GM19452 (cell line): ENCODE measurements at regions not wholly inside any gene's neighbourhood (a gene's known extent, or its start where the extent isn't known, plus 50 kb on each side); places are given as distances from the start of the nearest gene placed in this dataset.
"Not testable (repeated sequence)": the region's sequence is repeated elsewhere in the genome, so short reads cannot be mapped to it uniquely, and the experiment has no call there.

Source experiments
- ATAC-seq: cut with Tn5 transposase; IDR thresholded peaks from one replicate; pipeline ENCODE4 v1.9.1; 2021; ENCODE audit not compliant: unreplicated experiment

DNA sequence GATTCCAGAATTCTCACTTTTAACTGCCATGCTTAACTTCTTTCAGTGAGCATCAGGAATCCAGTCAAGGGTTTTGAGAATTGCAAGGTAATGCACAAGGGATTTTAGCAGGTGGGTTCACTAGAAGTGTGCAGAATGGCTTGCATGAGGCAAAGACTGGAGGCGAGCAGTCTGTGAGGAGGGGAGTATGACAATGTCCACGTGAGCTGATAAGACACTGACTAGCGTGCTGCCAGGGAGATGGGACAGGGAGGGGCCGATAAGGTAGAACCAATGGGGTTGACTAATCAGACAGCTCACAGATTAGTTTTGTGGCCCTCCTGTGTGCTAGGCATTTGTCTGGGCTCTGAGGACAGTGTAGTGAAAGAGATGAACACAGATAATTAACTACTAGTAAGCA lies 102.0 kb upstream of the DAZL start:
- ATAC-seq: no peak

DNA sequence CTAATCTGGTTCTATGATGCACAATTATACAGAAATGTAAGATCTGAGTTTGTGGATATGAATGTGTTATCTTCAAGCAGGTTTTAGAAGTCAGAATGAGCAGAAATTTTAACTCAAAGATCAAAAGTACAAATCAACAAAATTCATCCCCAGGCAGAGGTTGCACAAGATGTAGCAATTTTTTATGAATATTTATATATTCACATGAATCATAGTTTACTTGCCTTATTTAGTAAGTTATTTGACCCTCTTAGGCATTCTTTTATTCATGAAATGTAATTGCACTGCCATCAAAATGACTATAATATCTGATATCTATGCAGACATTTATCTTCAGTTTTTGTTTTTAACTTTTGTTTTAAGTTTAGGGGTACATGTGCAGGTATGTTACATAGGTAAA lies 103.1 kb upstream of the DAZL start:
- ATAC-seq: no peak

DNA sequence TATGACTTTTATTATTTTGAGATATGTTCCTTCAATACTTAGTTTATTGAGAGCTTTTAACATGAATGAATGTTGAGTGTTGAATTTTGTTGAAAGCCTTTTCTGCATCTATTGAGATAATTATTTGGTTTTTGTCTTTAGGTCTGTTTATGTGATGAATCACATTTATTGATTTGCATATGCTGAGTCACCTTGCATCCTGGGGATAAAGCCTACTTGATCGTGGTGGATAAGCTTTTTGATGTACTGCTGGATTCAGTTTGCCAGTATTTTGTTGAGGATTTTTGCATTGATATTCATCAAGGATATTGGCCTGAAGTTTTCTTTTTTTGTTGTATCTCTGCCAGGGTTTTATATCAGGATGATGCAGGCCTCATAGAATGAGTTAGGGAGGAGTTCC lies 106.5 kb upstream of the DAZL start:
- not testable (repeated sequence) for ATAC-seq

DNA sequence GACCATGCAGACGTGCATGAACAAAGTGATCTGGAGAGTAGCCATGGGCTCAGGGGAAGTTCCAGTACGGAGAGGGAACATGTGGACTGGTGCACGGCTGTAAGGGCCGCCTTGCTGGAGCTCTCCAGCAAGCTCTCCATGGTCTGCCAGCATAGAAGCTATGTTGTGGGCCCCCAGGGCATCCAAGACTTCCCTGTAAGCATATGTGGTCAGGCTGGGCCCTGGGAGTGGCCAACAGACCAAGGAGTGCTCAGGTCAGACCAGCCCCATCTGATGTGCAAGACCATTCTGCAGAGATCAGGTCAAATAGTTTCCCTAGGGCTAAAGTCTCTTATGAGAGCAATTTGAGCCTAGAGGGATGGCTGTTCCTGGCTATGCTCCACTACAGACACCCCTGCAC lies 110.1 kb upstream of the DAZL start:
- no peak for ATAC-seq

DNA sequence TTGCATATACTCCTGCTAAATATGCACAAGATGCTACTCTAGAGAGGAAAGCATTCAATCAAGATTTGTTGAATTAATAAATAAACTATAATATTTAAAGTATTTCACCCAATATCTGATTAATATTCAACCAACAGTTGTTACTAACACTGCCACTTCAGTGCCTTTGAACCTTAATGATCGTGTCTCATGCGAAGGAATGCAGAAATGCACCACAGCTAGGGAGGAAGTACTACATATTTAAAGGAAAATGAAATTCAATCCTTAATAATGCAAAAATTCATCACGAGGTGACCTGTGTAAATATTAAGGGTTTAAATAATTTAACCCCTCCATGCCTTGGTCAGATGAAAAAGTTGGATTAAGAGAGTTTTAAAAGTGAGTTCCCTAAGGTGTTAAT lies 114.2 kb upstream of the DAZL start:
- no peak for ATAC-seq

DNA sequence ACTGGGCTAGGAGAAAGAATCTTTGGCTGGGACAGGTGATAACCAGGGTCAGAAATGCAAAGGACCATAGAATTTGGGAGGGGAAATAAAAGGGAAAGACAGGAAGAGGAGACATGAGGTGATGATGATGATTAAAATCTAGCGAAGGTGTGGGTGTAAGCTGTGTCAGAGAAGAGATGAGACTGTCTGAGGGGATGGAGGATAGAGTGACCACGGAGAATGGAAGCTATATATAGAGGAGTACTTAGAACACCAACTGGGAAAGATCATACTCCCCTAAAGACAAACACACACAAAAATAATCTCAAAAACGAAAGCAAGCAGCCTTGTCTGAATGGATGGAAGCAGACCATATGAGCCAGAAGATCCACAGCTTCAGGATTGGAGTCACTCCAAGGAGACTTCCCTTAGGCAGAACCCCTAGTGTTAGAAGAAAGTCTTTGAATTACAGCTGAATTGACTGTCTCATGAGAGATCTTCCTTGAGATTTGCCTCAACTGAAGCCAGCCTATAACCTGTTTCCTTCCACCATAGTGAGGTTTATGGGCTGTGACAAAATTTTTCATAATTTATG lies 115.2 kb upstream of the DAZL start:
- no peak for ATAC-seq

DNA sequence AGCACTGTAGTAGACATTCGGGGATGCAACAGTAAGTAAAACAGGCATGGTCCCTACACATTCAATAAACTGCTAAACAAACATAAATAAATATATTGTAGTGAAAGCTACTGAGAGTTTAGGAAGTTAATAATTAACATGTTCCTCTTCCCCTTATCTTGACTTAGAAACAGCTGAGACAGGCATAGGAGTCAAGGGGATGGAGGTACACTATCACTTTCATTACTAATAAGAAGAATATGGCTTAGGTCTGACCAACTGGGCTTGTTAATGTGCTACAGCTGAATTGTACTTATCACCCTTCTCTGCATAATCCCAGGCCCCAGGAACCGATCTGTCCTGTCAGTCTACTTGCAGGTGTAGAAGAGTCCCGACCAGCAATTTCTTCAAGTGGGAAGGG lies 116.3 kb upstream of the DAZL start:
- ATAC-seq: no peak

DNA sequence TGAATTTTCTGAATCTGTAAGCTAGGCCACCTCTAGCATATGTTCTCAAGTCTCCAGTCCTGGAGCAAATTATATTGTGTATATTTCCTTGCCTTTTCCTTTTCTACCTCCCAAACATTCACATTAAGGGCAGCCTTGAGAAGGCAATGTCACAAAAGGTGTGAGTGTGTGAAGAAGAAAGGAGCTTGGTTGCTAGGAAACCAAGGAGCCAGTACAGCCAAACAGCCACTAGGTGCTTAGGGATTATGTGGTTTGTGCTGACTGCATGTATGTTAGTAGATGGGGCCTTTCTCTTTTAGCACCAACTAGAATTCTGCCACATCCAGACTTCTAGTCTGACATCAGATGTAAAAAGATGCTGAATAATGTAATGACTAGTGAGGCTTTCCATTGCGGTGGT lies 118.8 kb upstream of the DAZL start:
- ATAC-seq: no peak

DNA sequence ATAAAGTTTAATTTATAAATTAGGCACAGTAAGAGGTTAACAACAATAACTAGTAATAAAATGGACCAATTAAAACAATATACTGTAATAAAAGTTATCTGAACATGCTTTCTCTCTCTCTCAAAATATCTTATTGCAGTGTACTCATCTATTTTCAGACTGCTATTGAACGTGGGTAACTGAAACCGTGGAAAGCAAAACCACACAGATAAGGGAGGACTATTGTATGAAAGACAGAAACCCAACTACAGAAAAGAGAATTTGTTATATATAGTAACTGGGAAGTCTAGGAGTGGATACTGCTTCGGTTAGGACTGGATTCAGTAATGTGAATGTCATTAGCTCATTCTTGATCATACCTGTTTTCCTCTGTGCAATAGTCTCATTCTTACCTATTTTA lies 119.3 kb upstream of the DAZL start:
- ATAC-seq: no peak

DNA sequence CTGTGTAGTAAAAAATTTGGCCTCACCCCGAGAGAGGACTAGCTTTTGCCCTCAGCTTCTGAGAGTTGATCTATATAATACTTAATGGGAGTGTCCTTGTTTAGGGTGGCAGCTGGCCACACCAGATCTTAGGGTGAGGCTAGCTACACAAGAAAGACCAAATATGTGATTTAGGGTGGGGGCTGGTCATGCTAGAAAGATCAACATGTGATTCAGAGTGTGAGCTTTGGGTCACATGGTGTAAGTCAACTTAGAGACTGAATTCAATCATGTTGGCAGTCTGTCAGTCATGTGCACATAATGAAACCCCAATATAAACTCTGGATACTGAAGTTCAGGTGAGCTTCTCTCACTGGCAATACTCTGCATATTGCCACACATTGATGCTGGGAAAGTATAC lies 120.7 kb upstream of the DAZL start:
- no peak for ATAC-seq

DNA sequence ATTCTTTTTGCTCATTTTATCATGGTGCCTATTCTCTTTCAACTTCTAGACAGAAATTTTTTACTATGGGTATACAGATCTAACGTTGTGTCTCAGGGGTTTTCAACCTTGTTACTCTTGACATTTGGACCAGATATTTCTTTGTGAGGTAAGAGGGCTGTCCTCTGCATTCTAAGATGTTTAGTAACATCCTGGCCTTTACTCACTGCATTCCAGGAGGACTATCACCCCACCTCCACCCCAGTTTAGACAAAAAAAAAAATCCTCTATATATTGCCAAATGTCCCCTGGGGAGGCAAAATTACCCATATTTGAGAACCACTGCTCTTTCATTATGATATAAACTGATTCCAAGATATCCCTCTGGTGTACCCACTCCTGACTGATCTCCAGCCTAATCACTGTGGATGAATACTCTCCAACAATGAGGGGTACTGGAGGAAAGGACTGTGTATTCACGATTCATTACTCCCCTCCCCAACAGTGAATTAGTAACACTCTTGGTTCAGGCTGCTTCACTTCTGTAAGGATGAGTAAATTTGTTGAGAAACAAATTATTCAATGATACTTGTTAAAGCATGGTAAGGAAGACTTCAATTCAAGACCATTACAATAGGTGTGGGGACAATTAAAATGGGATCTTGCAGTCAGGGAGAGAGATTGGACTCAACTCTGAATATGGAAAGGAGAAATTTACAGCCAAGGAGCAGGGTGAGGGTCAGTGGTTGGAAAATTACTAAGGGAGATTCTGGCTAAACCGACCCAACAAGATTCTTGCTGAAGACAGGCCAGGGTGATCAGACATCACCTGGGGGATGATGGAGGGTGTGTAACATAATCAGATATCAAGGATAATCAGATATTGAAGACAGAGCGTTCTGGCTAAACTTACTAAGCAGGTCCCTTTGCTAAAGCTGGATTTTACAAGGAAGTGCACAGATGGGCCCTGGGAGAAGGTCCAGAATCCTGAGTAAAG lies 123.8 kb upstream of the DAZL start:
- ATAC-seq: no peak

DNA sequence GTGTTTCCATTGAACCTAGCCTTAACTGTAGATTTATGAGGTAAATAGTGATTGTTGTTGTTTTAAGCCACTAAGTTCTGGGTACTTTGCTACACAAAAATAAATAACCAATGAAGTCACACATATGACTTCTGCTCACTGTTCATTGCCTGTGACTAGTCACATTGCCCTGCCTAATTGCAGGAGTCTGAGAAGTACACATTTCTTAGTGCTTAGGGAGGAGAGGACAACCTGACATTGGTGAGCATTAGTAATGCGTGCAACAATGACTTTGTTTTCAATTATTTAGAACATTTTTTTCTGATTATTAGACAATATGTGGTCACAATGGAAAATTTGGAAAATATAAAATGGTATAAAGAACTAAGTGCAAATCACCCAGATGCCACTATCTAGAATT lies 133.2 kb upstream of the DAZL start:
- ATAC-seq: no peak

DNA sequence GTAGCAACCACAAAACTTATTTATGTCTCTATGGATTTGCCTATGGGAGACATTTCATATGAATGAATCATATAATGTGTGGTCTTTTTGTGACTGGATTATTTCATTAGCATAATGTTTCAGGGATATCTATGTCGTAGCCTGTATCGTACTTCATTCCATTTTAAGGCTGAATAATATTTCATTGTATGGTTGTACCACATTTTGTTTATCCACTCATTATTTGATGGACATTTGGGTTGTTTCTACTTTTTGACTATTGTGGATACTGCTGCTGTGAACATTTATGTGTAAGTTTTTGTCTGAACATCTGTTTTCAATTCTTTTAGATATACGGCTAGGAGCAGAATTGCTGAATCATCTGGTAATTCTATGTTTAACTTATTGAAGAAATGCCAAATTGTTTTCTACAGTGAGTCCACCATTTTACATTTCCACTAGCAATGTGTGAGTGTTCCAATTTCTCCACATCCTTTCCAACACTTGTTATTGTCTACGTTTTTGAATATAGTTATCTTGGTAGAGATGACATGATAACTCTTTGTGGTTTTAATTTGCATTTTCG lies 134.4 kb upstream of the DAZL start:
- ATAC-seq: no peak

DNA sequence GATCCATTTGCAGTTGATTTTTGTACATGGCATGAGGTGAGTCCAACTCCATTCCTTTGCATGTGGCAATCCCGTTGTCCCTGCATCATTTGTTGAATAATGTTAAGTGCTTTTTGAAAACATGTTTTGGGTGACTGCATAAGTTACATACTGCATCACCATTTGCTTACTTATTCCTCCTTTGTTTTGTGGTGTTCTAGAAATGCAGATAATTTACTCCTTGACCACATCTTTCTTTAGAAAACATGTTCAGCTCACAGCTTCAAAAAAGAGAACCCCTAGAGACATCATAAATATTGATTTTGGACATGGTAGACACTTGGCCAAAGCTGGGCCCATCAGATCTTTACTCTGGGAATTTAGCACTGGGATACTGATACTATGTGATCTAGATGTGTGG lies 135.3 kb upstream of the DAZL start:
- ATAC-seq: no peak

DNA sequence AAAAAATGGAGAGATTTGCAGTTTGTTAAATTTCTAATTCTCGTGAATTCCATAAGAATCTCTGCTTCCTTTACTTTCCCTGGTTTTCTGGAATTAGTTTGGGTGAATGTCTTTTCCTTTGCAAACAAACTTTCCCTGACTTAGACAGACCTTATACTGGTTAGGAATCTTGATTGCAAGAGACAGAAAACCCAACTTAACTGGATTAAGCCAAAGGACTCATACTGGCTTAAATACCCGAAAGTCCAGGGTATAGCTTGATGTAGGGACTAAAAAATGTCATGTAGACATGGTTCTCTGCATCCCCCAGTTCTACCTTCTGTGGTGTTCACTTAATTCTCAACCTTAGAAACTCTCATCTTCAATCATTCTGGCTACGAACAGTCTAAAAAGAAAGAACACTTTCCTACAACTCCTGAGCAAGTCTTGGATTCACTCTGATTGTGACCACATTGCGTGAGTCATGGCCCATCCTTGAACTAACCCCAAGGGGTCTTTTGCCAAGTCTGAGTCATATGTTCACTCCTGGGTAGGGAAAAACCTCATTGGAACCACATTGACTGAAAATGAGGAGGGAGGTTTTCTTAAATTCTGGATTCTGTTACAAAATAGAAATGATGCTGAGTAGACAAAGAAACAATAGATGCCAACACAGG lies 136.0 kb upstream of the DAZL start:
- no peak for ATAC-seq

DNA sequence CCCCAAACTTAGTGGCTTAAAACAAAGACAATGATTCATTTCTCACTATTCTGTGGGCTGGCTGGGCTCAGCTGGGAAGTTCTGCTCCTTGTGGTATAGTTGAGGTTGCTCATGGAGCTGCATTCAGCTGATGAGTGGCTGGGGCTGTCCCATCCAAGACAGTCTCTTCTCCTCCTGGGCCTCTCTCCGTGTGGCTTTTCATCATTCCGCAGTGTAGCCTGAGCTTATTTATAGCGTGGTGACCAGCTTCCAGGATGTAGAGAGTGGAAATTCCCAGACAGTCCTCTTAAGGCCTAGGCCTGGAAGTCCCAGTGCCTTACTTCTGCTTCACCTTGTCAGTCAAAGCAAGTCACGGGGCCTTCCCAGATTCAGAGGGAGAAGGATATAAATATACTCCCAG lies 136.7 kb upstream of the DAZL start:
- no peak for ATAC-seq

DNA sequence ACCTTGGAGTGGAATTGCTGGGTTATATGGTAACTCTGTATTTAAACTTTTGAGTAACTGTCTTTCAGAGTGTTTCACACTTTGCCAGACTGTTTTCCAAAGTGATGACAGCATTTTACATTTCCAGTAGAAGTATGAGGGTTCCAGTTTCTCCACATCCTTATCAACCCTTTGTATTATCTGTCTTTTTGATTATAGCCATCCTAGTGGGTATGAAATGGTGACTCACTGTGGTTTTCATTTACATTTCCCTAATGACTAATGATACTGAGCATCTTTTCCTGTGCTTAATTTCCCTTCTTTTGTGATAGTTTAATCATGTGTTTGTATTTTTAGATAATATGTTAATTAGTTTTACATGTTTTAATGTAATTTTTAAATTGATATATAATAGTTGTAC lies 138.1 kb upstream of the DAZL start:
- no peak for ATAC-seq

DNA sequence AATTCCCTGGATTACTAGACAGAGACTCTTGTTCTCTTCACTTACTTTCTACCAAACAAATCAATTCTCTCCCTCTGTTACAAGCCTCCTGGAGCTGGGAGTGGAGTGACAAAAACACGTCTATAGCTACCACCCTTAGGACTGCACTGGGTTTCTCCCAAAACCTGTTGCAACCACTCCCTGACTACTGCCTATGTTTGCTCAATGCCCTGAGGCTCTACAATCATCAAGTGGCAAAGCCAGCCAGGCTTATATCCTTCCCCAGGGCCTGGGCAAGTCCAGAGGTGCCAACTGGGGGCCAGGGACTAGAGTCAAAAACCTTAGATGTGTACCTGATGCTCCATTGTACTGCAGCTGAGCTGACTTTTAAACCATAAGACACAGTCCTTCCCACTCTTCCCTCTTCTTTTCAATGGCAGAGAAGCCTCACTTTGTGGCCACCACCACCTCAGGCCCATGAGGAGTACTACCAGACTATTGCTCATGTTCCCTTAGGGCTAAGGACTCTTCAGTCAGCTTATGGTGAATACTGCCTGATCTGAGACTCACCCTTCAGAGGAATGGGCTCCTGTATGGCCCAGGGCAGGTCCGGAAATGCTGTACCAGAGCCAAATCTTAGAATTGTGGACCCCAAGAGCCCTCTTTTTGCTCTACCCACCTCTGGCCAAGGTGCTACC lies 125.4 kb upstream of the PLCL2 start:
- no peak for ATAC-seq

DNA sequence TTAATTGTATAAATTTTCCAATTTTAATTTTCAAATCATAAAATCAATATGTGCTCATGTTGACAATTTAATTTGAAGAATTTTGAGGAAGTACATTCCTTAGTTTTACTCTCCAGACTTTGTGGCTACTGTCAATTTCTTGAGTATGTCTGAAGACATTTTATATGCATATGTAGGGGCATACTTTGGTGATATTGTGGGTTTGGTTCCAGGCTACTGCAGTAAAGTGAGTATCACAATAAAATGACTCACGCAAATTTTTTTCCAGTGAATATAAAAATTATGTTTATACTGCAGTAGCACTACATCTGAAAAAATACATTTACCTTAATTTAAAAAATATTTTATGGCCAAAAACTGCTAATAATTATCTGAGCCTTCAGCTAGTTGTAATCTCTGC lies 123.2 kb upstream of the PLCL2 start:
- ATAC-seq: no peak

DNA sequence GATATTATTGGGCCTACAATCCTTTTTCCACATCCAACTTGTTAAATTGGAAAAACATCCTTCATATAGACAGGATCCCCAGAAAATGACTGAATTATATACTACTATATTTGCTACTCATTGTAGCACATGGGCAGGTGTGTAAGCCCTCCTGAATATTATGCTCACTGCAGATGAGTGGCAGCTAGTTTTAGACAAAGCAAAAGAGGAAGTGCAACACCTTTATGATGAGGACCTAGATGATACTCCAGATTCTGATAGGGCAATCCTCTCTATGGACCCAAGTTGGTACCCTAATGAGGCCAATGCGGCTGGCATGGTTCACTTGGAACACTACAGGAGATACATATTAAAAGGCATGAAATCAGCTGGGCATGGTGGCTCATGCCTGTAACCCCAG lies 119.1 kb upstream of the PLCL2 start:
- no peak for ATAC-seq

DNA sequence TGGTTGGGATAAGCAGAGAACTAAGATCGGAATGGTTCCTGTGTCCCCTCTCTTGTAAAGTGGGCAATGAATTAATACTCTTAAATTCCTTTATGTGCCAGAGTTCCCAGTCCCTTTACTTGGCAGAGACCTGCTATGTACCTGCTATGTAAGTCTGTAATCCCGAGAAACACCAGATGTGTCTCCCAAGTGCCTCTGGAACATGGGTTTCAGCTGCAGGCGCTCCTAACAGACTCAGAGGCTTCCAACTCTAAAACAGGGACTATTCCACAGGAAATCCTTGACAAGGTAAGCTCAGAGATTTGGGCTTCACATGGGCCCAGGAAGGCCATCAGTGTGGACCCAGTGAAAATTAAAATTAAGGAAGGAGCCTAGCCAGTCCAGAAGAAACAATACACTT lies 117.7 kb upstream of the PLCL2 start:
- no peak for ATAC-seq
